ENCODE measurements at regions not wholly inside any gene's neighbourhood (a gene's known extent, or its start where the extent isn't known, plus 50 kb on each side); places are given as distances from the start of the nearest gene placed in this dataset.

DNA sequence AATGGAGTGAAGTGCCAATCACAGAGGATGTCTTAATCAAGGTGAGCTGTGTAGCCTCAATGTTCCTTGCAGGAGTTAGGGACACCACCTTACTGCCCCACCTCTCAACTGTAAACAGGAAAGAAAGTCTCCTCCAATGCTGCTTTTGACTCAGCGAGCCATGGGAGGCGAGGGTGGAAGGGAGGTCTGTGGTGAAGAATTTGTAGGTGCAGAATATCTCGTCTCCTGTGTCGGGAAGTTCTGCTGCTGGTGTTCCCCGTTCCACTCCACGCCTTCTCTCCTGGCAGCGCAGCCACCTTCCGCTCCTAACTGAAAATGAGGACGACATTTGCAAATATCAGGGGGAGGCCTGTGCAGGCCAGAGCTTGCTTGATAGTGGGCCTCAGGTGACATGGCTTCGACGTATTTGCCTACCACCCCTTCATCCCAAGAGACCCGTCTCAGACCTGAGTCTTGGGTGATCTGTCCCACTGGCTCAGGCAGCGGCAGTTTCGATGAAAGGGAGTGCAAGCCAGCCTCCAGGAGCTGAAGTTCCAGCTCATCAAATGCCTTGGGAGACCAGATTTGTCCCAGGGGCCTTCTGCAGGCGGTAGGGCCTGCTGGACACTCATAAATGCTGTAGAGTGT is 368.3 kb upstream of the C1orf174 start:
- intact Hi-C loops (cut with DNase I) = no loop called here
- DNase-seq (ENCODE audit: low spot score) = no peak
- ATAC-seq = no peak

DNA sequence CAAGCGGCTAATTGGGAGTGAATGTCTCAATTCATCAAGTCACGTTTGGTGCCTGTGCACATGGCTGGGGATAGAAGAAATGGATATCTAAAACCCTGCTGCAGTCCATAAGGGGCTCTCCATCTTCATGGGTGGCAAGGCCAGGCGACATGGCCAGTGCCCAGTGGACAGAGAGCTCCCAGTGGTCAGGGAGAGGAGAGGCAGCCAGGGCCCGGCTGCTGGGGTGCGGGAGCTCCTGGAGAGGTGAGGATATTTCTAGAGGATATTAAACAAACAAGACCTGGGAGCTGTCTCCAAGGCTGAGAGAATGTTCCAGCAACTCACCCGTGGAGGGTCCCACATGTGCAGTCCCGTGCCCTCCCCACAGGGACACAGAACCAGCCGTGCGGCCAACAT is 368.8 kb upstream of the C1orf174 start:
- intact Hi-C loops (cut with DNase I) = no loop called here
- DNase-seq (ENCODE audit: low spot score) (no peak), ATAC-seq (no peak)

DNA sequence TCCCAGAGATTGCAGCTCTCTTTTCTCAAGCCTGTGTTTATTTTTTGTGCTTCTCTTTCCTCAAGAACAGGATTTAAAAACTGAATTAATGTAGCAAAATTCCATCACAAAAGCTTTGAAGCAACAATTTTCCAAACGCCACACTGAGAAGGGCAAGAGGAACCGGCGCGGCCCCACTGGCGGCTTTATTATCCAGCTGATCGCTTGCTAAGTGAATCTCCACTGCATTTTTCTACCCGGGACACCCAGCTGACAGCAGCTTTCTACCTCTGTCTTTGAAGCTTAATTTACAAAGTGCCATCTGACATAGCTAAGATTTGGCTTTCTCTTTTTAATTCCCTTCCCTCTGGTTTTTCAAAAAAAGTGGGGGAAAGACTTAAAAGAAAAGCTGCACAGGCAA is 369.3 kb upstream of the C1orf174 start:
- intact Hi-C loops (cut with DNase I) = no loop called here
- DNase-seq (ENCODE audit: low spot score) = no peak
- no peak for ATAC-seq

DNA sequence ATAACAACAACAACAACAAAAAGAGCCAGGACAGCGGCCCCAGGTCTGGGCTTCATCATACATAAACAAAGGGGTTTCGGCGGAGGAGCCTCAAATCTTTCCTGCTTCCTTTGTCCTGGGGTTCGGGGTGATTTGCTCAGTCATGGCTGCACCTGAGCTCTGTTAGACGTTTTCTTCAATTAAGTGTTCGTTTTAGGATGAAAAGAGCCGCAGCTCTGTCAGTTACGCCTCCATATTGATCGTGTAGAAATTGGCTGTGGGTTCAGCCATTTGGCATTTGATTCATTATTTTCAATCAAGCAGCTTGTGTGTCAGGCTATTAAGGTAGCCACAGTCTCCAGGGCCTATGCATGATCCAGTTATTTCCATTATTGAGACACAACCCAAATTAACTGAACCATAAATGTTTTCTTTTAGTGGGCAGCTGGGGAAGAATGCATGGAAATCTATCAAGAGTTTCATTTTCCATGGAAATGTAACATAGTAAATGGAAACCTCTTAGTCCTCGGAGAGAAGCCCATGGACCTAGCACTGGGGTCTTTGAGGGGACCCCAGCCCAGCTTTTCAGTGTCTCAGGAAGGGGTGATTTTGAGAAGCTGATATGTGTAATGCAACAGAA is 370.0 kb upstream of the C1orf174 start:
- intact Hi-C loops (cut with DNase I) = no loop called here
- ATAC-seq (no peak), DNase-seq (ENCODE audit: low spot score) (no peak)

DNA sequence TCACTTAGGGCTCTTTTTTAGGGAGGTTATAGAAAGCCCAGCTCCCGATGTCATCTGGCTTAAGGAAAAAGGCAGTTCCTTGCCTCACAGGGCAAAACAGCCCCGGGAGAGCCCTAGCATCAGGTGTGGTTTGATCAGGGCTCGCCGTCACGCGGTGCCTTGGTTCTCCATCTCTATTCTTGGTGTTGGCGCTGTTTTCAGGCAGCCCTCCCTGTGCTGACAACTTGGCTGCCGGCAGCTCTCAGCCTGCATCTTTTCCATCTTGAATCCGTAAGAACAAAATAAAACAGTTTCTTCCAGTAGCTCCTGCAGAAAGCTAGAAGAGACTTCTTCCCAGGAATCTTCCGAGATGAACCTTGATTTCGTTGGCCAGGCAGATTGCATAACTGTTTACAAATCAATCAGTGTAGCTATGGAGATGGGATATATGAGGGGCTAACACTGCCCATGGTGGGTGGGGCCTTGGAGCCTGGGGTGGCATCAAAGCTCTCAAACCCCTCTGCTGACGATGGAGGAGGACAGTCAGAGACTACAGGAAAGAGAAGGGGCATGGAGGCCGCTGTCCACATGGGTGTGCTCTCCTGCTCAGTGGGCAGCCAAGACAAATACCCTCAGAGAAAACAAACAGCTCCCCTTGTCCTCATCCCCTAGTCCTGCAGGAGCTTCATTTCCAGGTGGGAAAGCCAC is 370.7 kb upstream of the C1orf174 start:
- intact Hi-C loops (cut with DNase I) = no loop called here
- ATAC-seq (no peak), DNase-seq (ENCODE audit: low spot score) (no peak)

DNA sequence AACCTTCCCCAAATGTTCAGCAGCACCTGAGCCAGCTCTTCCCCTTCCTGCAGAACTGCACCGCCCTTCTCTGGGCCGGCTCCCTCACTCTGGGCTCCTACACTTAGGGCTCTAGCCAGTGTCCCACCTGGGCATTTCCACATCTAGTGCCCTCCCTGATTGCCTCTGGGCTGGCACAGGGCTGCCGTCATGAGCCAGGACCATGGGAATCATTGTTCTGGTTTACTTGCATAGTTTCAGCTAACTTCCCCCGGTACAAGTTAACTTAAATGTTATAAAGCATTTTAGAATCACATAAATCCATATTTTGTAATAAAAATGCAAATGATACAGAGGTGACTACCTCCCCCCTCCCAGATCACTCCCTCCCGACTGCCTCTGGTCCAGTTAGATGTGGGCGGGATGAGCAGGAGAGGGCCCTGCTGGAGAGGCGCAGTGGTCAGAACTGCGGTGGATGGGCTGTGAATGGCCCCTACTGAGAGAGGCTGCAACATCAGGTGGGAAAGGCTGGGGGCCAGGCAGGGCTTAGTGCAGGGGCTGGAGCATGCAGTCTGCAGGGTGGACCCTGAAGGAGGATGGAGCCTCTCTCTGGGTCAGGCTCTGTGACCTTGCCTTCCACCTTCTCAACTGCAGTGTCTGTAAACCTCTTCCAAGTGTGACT is 371.4 kb upstream of the C1orf174 start:
- no peak for DNase-seq (ENCODE audit: low spot score)
- intact Hi-C loops (cut with DNase I) = no loop called here
- ATAC-seq = no peak

DNA sequence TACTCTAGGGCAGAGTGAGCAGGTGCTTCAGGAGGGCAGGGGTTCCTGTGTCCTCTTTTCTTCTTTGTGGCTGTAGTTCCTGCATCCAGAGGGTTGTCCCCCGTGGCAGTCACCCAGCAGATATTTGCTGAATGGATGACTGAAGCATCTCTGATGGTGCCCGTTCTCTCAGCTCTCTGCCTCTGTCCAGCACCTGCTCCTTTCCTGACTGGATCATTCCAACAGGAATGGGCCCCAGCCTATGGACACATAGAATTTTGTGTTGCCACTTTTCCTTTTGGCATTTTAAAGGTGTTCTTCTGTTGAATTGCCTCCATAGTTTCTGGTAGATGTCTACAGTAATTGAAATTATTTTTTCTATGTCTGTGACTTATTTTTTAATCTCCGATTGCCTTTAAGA is 372.5 kb upstream of the C1orf174 start:
- ATAC-seq (no peak), DNase-seq (ENCODE audit: low spot score) (no peak)
- intact Hi-C loops (cut with DNase I) = no loop called here

DNA sequence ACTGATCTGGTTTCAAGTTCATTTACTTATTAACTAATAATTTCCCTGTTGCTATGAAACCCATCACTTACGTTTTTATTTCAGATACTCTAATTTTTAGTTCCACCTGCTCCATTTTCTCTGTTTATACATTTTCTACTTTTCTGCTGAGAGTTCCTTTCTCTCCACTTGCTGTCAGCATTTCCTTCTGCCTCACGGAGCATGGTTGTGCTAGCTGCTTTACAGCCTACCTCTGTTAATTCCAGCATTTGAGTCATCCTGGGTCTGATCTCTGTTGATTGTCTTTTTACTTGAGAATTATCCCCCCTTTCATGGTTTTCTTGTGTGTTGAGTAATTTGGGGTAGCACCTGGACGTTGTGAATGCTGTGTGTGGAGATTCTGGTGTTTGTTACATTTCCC is 373.2 kb upstream of the C1orf174 start:
- DNase-seq (ENCODE audit: low spot score) (no peak), ATAC-seq (no peak)
- intact Hi-C loops (cut with DNase I) = no loop called here

DNA sequence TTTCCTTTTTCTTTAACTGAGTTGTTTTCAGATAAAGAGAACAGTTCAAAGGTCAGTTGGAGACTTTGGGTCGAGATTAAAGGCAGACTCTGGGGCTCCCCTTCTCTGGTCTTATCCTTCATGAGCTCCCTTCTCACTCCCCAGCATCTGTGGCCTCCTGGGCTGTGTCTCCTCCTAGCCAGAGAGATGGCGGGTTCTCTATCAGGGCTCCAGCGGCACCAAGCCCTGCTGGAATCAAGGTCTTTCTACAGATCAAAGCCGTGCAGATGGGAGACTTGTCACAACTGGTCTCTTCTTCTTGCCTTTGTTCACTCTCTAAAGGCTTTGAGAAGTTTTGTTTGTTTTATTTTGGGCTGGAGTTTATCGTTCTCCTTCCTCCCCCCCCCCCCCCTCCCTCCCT is 373.7 kb upstream of the C1orf174 start:
- no peak for ATAC-seq
- intact Hi-C loops (cut with DNase I) = no loop called here
- DNase-seq (ENCODE audit: low spot score) = no peak

DNA sequence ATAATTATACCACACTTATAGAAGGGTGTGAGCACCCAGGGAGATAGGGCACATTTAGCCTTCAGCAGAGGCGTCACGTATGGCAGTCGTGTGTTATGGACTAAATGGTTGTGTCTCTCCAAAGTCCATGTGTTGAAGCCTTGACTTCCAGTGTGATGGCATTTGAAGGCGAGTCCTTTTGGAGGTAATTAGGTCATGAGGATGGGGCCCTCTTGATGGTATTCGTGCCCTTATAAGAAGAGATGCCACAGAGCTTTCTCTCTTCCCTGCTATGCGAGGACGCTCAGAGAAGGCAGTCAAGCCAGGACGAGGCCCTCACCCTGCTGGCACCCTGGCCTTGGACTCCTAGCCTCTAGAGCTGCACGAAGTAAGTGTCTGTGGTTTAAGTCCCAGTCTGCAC is 375.0 kb upstream of the C1orf174 start:
- ATAC-seq = no peak
- no peak for DNase-seq (ENCODE audit: low spot score)
- intact Hi-C loops (cut with DNase I) = no loop called here

DNA sequence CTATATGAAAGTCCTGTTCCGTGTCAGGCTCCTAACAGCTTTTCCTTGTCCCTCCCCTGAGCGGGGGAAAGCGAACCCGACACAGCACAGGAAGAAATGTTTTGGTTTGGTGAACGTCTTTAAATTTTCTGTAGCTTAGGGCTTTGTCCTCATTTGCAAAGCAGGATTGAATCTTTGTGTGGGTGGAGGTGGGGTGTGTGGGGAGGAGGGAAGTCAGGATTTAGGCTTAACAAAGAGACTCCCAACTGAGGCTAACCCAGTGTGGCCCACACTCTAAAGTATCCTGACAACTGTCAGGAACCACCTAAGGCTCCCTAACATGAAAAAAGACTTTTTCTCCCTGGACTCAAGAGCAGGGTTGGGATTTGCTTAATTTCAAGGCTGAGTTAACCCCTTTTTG is 376.2 kb upstream of the C1orf174 start:
- DNase-seq (ENCODE audit: low spot score) (no peak), ATAC-seq (no peak)
- intact Hi-C loops (cut with DNase I) = no loop called here

DNA sequence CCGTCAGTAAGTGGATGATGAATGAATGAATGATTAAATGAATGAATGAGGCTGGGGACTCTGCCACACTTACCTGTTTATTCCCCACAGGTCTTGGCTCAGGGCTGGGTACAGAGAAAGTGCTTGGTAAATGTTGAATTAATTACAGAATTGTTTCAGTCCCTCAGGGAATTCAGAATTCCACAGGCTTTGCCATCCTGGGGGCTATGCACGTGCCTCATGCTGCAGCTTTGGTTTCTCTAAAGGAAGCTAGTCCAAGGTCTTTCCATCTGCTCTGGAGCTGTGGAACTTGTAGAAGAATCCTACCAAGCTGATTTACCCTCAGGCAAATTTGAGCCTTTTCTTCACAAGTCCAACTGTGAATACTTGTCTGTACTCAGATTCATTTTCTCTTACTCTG is 376.8 kb upstream of the AJAP1 start:
- ATAC-seq (no peak), DNase-seq (ENCODE audit: low spot score) (no peak)
- intact Hi-C loops (cut with DNase I) = no loop called here

DNA sequence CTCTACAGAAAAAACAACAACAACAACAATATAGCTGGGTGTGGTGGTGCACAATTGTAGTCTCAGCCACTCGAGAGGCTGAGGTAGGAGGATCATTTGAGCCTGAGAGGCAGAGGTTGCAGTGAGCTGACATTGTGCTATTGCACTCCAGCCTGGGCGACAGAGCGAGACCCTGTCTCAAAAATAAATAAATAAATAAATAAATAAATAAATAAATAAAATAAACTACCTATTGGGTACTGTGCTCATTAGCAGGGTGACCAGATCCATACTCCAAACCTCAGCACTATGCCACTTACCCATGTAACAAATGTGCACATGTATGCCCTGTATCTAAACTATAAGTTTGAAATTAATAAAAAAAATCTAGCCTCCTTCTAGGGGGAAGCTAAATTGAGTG is 369.4 kb upstream of the AJAP1 start:
- no peak for ATAC-seq
- no peak for DNase-seq (ENCODE audit: low spot score)
- intact Hi-C loops (cut with DNase I) = no loop called here

DNA sequence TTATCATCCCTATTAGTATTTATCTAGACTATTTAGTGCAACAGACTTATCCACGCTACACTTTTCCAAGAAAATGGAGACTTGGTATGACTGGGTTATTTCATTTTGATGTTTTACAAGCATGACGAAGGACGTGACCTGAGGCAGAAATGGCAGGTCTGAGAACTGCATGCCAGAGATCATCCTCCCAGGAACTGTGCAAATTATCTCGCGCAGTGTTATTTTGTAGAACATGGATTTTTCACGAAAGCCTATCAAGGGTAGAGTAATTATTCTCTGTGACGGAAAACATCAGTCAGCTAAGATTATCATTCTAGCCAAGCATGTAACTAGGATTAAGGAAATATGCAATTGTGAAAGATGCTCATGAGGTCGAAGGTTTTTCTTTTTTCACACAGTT is 361.5 kb upstream of the AJAP1 start:
- DNase-seq (ENCODE audit: low spot score) (no peak), ATAC-seq (no peak)
- intact Hi-C loops (cut with DNase I) = no loop called here

DNA sequence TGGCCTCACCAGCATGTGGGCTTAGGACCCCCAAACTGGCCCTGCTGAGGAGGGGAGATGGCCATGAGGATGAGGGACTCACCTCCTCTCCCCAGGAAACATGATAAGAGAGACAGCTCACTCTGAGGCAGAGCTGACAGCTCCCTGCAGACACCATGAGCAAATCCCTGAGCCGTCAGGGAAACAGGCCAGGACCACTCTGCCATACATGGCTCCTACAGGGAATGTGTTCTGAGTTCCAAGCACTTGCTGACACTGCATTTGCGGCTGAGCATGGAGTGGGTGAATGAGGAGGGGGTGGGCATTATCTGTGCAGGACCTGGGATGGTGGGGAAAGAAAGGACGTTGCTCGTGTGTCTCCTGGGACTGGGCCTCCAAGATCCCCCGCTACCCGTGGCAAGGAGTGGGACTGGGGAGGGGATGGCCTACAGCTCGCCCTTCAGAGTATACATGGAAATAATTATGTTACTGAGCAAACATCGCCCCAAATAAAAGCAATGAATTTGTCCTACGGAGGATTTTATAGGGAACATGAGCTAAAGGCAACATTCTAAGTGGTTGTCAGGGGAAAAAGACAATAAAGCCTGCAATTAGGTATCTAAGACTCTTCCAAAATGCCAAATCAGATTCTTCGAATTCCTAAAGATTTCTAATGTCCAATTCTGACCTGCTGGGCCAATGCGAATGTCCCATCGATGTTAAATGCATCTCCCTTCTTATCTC is 355.9 kb upstream of the AJAP1 start:
- DNase-seq (ENCODE audit: low spot score) (no peak), ATAC-seq (no peak)
- intact Hi-C loops (cut with DNase I) = no loop called here

DNA sequence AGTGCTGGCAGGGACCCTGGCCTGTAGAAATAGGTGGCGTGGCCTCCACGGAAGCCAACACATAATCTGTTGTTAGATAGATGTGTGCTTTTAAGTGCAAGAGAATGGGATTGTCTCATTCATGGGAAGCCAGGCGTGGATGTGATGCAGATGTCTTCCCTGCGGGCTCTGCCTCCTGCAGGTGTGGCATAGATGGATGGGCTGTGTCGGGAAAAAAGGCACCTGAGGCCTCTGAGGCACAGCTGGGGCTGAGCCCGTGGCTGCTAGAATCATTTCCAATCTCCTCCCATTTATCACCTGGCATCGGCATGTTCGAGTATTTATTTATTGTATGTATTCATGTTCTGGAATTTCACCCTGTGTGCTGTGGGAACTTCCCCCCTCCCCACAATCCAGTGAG is 353.4 kb upstream of the AJAP1 start:
- ATAC-seq = no peak

DNA sequence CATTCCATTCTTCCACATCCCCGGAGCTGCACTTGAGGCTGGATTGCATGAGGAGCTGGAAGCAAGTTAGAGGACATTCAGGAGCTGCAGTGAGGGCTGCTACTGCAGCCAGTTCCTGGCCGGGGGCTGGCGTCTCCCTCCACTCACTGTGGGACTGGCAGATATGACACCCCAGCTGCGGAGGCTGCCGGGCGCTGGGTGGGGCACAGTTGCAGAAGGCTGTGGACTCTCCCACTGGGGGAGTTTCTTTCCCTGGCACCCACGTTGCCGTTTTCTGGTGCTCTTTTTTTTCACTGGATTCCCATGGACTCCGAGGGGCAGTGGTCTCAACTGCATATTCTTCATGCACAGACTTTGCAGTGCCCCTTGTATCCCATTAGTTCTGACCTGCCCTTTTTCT is 351.1 kb upstream of the AJAP1 start:
- DNase-seq (ENCODE audit: low spot score) (no peak), ATAC-seq (no peak)
- intact Hi-C loops (cut with DNase I) = no loop called here

More for the DNA sequence above, 353.4 kb upstream of the AJAP1 start:
- DNase-seq (ENCODE audit: low spot score) = no peak
- intact Hi-C loops (cut with DNase I) = no loop called here

DNA sequence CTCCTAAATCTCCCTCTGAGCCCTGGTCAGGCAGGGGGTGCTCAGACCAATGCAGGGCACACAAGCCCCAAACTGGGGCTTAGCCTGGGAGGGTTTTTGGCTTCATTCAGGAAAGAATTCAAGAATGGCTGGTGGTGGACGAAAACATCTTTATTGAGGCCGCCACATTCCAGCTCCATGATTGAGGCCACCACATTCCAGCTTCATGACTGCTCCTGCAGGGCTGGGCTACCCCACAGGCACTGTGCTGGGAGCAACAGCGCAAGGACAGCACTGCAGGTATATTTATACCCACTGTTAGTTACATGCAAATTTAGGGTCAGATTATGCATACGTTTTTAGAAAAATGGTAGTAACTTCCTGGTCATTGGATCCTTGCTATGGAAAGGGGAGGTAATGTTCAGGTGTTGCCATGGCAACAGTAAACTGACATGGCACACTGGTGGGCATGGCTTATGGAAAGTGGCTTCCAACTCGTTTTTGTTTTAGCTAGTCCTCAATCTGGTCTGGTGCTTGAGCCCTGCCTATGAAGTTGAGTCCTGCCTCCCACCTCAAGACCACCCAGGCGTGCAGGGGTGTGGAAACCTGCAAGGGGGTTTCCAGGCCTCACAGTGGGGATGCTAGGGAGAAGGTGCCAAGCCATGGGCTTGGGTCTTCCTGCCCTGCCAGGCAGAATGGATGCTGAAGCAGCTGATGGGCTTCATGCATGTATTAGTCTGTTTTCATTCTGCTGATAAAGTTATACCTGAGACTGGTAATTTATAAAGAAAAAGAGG is 348.7 kb upstream of the AJAP1 start:
- ATAC-seq = no peak
- intact Hi-C loops (cut with DNase I) = no loop called here
- DNase-seq (ENCODE audit: low spot score) = no peak

Measured in sciatic nerve (tissue), 2 donors.